RWPE2 (cell line): ENCODE measurements at regions not wholly inside any gene's neighbourhood (a gene's known extent, or its start where the extent isn't known, plus 50 kb on each side); places are given as distances from the start of the nearest gene placed in this dataset.

Source experiments
- ATAC-seq: fragments of 200-7000 bp; cut with Tn5 transposase; 3 replicates; pipeline ENCODE4 v1.9.1; 2021; ENCODE audit warnings: low read depth
- DNase-seq: peaks from one replicate; pipeline ENCODE4 v3.0.0-alpha.2; 2020; ENCODE audit warnings: low spot score
- H3K27ac ChIP-seq: fragments of 450-650 bp; 2 replicates; pipeline ENCODE4 v1.5.1; 2017; ENCODE audit warnings: mild to moderate bottlenecking; ENCODE audit not compliant: poor library complexity, severe bottlenecking
- H3K27me3 ChIP-seq: fragments of 250-450 bp; sonication (Bioruptor Pico); 2 replicates; pipeline ENCODE4 v1.5.1; 2021; ENCODE audit warnings: mild to moderate bottlenecking, moderate library complexity; ENCODE audit not compliant: insufficient read depth, poor library complexity, severe bottlenecking
- H3K36me3 ChIP-seq: fragments of 250-450 bp; sonication (Bioruptor Pico); 2 replicates; pipeline ENCODE4 v1.5.1; 2020; ENCODE audit warnings: low read depth, mild to moderate bottlenecking, moderate library complexity
- H3K4me1 ChIP-seq: fragments of 250-450 bp; sonication (Bioruptor Pico); 2 replicates; pipeline ENCODE4 v1.5.1; 2021; ENCODE audit warnings: mild to moderate bottlenecking, moderate library complexity; ENCODE audit not compliant: insufficient read depth, poor library complexity, severe bottlenecking
- H3K4me3 ChIP-seq: fragments of 250-450 bp; sonication (Bioruptor Pico); 2 replicates; pipeline ENCODE4 v1.5.1; 2021; ENCODE audit warnings: mild to moderate bottlenecking, moderate library complexity; ENCODE audit not compliant: severe bottlenecking
- H3K9me3 ChIP-seq: fragments of 250-450 bp; sonication (Bioruptor Pico); 2 replicates; pipeline ENCODE4 v1.5.1; 2021; ENCODE audit warnings: mild to moderate bottlenecking, moderate library complexity; ENCODE audit not compliant: severe bottlenecking
- TF ChIP-seq, protein P1 (sequence below): fragments of 450-650 bp; IDR thresholded peaks from one replicate; pipeline ENCODE4 v1.5.1; 2017; ENCODE audit warnings: mild to moderate bottlenecking, moderate library complexity; ENCODE audit not compliant: poor library complexity, severe bottlenecking

DNA sequence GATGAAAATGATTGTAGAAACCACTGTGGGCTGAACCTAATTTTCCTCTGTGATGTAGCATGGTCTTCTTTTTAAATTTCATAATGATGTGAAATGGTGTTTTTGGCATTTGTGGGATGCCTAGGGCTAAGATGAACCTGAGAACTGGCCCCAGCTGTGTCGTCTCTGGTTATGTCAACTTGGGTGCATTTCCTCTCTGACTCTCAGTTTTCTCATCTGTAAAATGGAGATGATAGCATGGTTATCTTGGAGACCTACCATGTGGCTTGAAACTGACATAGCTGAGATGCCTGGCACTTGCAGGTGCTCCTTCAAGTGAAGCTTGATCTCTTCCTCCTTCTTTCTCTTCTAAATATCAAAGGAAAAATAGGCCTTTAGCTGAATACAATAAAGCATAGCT is 77.8 kb downstream of the BOD1 start:
- H3K27ac ChIP-seq, result no peak overlapping the region

DNA sequence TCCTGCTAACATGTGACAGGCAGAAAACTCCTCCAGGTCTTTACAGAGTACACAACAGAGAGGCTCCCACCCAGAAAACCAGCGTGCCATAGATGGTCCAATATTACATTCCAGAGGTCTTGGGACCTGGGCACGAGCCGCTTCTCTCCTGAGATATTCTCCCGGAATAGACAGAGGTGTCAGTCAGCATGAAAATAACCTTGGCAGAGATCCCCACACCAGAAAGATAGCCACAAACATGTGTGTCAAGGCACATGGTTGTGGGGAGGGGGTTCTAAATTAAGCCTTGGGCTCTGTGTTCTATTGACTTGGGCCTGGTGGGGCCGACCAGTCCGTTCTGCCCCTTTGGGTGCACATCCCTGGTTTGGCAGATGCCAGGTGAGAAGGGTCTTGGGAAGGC is 78.4 kb downstream of the BOD1 start:
- DNase-seq (no peak), ATAC-seq (no peak)
- H3K36me3 ChIP-seq, result no peaks in the 10 kb centered on the region
- TF ChIP-seq, protein P1, sequence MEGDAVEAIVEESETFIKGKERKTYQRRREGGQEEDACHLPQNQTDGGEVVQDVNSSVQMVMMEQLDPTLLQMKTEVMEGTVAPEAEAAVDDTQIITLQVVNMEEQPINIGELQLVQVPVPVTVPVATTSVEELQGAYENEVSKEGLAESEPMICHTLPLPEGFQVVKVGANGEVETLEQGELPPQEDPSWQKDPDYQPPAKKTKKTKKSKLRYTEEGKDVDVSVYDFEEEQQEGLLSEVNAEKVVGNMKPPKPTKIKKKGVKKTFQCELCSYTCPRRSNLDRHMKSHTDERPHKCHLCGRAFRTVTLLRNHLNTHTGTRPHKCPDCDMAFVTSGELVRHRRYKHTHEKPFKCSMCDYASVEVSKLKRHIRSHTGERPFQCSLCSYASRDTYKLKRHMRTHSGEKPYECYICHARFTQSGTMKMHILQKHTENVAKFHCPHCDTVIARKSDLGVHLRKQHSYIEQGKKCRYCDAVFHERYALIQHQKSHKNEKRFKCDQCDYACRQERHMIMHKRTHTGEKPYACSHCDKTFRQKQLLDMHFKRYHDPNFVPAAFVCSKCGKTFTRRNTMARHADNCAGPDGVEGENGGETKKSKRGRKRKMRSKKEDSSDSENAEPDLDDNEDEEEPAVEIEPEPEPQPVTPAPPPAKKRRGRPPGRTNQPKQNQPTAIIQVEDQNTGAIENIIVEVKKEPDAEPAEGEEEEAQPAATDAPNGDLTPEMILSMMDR, result no peak
- no peak overlapping the region for H3K27ac ChIP-seq
- H3K4me1 ChIP-seq, result no peaks in the 10 kb centered on the region
- no peaks in the 10 kb centered on the region for H3K9me3 ChIP-seq
- H3K27me3 ChIP-seq, result no peaks in the 10 kb centered on the region
- no peak overlapping the region for H3K4me3 ChIP-seq

More for the DNA sequence above, 77.8 kb downstream of the BOD1 start:
- H3K4me3 ChIP-seq, result no peak overlapping the region
- no peak for ATAC-seq
- no peaks in the 10 kb centered on the region for H3K27me3 ChIP-seq
- no peaks in the 10 kb centered on the region for H3K36me3 ChIP-seq
- no peaks in the 10 kb centered on the region for H3K4me1 ChIP-seq
- no peaks in the 10 kb centered on the region for H3K9me3 ChIP-seq
- no peak for DNase-seq
- TF ChIP-seq, protein P1, result no peak

DNA sequence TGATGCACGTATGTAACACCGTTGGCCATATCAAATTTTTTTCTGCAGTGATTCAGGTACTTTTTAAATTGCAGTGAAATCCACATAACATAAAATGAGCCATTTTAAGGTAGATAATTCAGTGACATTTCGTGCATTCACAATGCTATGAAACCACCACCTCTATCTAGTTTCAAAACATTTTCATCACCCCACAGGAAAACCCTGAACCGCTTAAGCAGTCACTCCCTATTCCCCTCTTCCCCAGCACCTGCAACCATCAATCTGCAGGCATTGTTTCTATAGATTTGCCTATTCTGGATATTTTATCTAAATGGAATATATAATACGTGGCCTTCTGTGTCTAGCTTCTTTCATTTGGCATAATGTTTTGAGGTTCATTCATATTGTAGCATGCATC is 79.2 kb downstream of the BOD1 start:
- Histone ChIP-seq H3K27ac (no peak overlapping the region), H3K36me3 (no peaks in the 10 kb centered on the region), H3K4me1 (no peaks in the 10 kb centered on the region), H3K9me3 (no peaks in the 10 kb centered on the region), H3K27me3 (no peaks in the 10 kb centered on the region), H3K4me3 (no peak overlapping the region)
- DNase-seq, result no peak
- TF ChIP-seq, protein P1, result no peak
- ATAC-seq, result no peak

DNA sequence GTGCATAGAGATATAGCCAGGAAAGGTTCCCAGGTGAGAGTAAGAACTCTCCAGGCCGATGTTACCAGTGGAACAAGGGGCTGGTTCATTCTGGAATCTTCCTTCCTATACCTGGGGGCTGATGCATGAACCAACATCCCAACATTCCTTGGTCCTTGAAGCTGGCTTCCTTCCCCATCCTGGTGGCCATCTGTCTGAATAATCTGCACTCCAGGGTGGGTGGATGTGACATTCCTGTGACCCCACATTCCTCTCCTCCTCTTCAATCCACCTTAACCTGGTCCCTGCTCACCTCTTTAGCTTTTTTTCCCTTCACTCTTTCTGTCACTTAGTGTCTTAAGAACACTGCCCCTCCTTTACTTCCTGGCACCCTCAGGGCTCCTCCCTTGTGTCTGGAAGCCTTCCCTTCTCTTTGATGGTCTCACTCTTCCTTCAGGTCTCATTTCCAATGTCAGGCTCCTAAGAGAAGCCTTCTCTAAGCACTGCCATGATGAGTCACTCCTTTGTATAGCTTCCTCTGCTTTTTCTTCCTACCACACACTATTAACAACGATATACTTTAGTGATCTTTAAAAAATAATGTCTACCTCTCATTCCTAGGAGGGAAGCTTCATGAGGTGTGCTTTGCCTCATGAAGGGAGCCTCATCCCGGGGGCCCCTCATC is 80.3 kb downstream of the BOD1 start:
- no peaks in the 10 kb centered on the region for H3K27me3 ChIP-seq
- DNase-seq (no peak), ATAC-seq (no peak; the same call in 2 of the 3 replicates)
- no peaks in the 10 kb centered on the region for H3K4me1 ChIP-seq
- TF ChIP-seq, protein P1, result no peak
- H3K27ac ChIP-seq, result no peak overlapping the region
- H3K4me3 ChIP-seq, result no peak overlapping the region
- no peaks in the 10 kb centered on the region for H3K36me3 ChIP-seq
- H3K9me3 ChIP-seq, result no peaks in the 10 kb centered on the region

DNA sequence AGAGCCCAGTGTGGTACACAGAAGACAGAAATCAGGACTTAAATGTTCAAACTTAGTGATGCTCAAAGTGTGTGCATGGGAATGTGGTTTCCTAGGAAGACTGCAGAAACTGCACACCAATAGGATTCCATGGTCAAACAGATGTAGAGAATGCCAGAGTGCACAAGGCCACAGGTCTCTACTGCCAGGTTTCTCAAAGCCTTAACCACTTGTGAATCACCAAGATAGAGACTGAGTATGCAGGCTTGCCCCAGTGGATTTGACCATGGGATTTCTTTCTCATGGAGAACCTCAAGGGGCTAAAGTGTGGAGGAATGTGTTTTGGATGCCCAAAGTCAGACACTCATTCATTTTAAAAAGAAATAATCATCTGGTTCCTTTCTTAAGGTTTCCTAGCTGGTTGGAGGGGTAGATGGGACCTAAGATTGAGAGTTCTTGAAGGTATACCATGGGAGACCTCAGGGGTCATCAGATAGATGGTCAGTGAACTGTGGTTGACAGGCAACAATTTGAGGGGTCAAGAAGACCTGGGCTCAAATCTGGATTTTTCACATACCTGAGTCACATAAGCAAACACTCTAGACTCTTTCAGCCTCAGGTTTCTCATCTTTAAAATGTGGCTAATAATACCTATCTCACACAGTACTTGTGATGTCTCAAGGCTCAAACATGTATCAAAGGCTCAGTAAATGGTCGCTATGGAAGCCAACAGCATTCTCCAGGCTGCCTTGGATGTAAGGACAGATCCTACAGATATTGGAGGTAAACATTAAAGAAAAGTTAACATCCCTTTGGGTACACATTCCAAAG is 81.1 kb downstream of the BOD1 start:
- H3K9me3 ChIP-seq, result no peaks in the 10 kb centered on the region
- H3K27me3 ChIP-seq, result no peaks in the 10 kb centered on the region
- H3K4me1 ChIP-seq, result no peaks in the 10 kb centered on the region
- no peak overlapping the region for H3K27ac ChIP-seq
- H3K36me3 ChIP-seq, result no peaks in the 10 kb centered on the region
- no peak for ATAC-seq
- no peak for DNase-seq
- TF ChIP-seq, protein P1, result no peak
- H3K4me3 ChIP-seq, result no peak overlapping the region
